ENCODE measurements at regions not wholly inside any gene's neighbourhood (a gene's known extent, or its start where the extent isn't known, plus 50 kb on each side); places are given as distances from the start of the nearest gene placed in this dataset.

DNA sequence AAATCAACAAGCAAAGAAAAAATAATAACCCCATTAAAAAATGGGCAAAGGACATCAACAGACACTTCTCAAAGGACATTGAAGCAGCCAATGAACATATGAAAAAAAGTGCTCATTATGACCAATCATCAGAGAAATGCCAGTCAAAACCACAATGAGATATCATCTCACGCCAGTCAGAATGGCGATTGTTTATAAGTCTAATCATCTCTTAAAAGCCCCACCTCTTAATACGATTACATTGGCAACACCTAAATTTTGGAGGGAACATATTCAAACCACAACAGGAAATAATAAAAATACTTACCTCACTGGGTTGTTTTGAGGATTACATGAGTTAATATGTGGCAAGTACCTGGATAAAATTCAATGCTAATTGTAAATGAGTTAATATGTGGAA lies 57.1 kb upstream of the PLPPR4 start:
- H2BK12ac ChIP-seq (ENCODE audit: low read depth, low read length), result no peak overlapping the region
- no peaks in the 10 kb centered on the region for H3K27me3 ChIP-seq (replicated peaks in 1 of 4; ENCODE audit: control insufficient read depth in 3 of 4, extremely low read depth in 1 of 4, insufficient read depth in 3 of 4, low read length in 3 of 4)
- no peak overlapping the region for H2BK120ac ChIP-seq (replicated peaks; ENCODE audit: low read depth, low read length)
- H3K4ac ChIP-seq (replicated peaks; ENCODE audit: insufficient read length, low read depth, low read length), result no peak overlapping the region
- H4K20me1 ChIP-seq (replicated peaks in 1 of 2; ENCODE audit: control insufficient read depth in 1 of 2, insufficient read depth in 2 of 2, low read length in 2 of 2), result no peaks in the 10 kb centered on the region
- no peak overlapping the region for H3K56ac ChIP-seq (replicated peaks; ENCODE audit: insufficient read length, low read depth, low read length)
- WGBS, 2 experiments (ENCODE audit: extremely low coverage in 1 of 2, insufficient coverage in 1 of 2, insufficient read length in 1 of 2, insufficient replicate concordance in 2 of 2, low coverage in 1 of 2, low lambda C conversion rate in 2 of 2, missing lambda C conversion rate in 1 of 2), result 95% methylated on average over 3 of the region's 3 CpGs; no CpG with 5 or more reads in 1 of the 2 experiments
- no peaks in the 10 kb centered on the region for H3K79me2 ChIP-seq (ENCODE audit: control insufficient read depth in 1 of 2, insufficient read depth in 2 of 2, low read length in 2 of 2)
- H4K8ac ChIP-seq (ENCODE audit: extremely low read depth, insufficient read depth, low read length), result no peak overlapping the region
- CTCF ChIA-PET (ENCODE audit: partially characterized antibody), result no interaction called here
- H4K5ac ChIP-seq (ENCODE audit: insufficient read length, low read depth, low read length), result no peak overlapping the region
- H3K36me3 ChIP-seq (ENCODE audit: control insufficient read depth in 2 of 4, insufficient read depth in 4 of 4, low read length in 3 of 4), result no peaks in the 10 kb centered on the region
- no peak overlapping the region for H3K4me2 ChIP-seq (ENCODE audit: insufficient read depth in 1 of 2, low read depth in 2 of 2, low read length in 2 of 2)
- H3K27ac ChIP-seq (ENCODE audit: low read depth, low read length), result no peak overlapping the region
- H2BK20ac ChIP-seq (ENCODE audit: low read length), result no peak overlapping the region
- no peak overlapping the region for H3K4me3 ChIP-seq (ENCODE audit: extremely low read depth in 1 of 4, insufficient read depth in 2 of 4, low read depth in 3 of 4, low read length in 4 of 4)
- DNase-seq (ENCODE audit: low read depth in 1 of 2, low spot score in 2 of 2) (no peak), FAIRE-seq (no peak)
- no peaks in the 10 kb centered on the region for H3K4me1 ChIP-seq (replicated peaks in 1 of 4; ENCODE audit: control insufficient read depth in 3 of 4, insufficient read depth in 4 of 4, low read length in 3 of 4)
- H2AFZ ChIP-seq (ENCODE audit: low read length), result no peak overlapping the region
- H2BK15ac ChIP-seq (ENCODE audit: low read length), result no peak overlapping the region
- H3K9me3 ChIP-seq (ENCODE audit: insufficient read depth in 2 of 2, low read depth in 1 of 2, low read length in 1 of 2), result no peaks in the 10 kb centered on the region
- H3K23me2 ChIP-seq (ENCODE audit: low read depth, low read length), result no peaks in the 10 kb centered on the region; the same call in 1 of the 2 replicates
- no peak overlapping the region for H3K18ac ChIP-seq (ENCODE audit: extremely low read depth, low read length)
- POLR2A ChIA-PET (ENCODE audit: partially characterized antibody), result no interaction called here
- H3K14ac ChIP-seq (ENCODE audit: insufficient read length), result no peak overlapping the region
- H2BK5ac ChIP-seq (ENCODE audit: low read depth, low read length), result no peak overlapping the region
- no peaks in the 10 kb centered on the region for H3K79me1 ChIP-seq (ENCODE audit: low read depth, low read length)
- H2AK5ac ChIP-seq (ENCODE audit: low read depth, low read length), result no peak overlapping the region
- H4K91ac ChIP-seq (replicated peaks; ENCODE audit: insufficient read length, low read length), result no peak overlapping the region
- H3K23ac ChIP-seq (ENCODE audit: insufficient read length), result no peak overlapping the region
- no peak overlapping the region for H3K9ac ChIP-seq (replicated peaks in 1 of 4; ENCODE audit: extremely low read depth in 1 of 4, low read depth in 3 of 4, low read length in 3 of 4)
- TF ChIP-seq FOSL1 (IDR thresholded peaks at IDR 0.05; ENCODE audit: insufficient read depth, low read depth, low read length), result no peak
